ENCODE measurements at regions not wholly inside any gene's neighbourhood (a gene's known extent, or its start where the extent isn't known, plus 50 kb on each side); places are given as distances from the start of the nearest gene placed in this dataset.
"Not testable (repeated sequence)": the region's sequence is repeated elsewhere in the genome, so short reads cannot be mapped to it uniquely, and the experiment has no call there.

- DNase-seq: no peak
Observed at GRCh38 chr11:25775603-25776002, 556.3 kb upstream of the ANO3 start.

- no peak for DNase-seq
Observed at GRCh38 chr11:25776238-25776637, 555.7 kb upstream of the ANO3 start.

- DNase-seq: no peak
Observed at GRCh38 chr11:25777343-25777742, 554.6 kb upstream of the ANO3 start.

- DNase-seq: no peak
Observed at GRCh38 chr11:25779033-25779432, 552.9 kb upstream of the ANO3 start.

- no peak for DNase-seq
Observed at GRCh38 chr11:25787416-25787815, 544.5 kb upstream of the ANO3 start.

- no peak for DNase-seq
Observed at GRCh38 chr11:25790396-25790795, 541.5 kb upstream of the ANO3 start.

- no peak for DNase-seq
Observed at GRCh38 chr11:25793637-25794036, 538.3 kb upstream of the ANO3 start.

GRCh38 chr11:25794804-25795203 lies 537.1 kb upstream of the ANO3 start:
- DNase-seq: no peak

GRCh38 chr11:25816411-25816810 lies 515.5 kb upstream of the ANO3 start:
- DNase-seq: no peak

GRCh38 chr11:25824688-25825087 lies 507.2 kb upstream of the ANO3 start:
- DNase-seq: no peak

GRCh38 chr11:25831485-25831884 lies 500.4 kb upstream of the ANO3 start:
- not testable (repeated sequence) for DNase-seq

GRCh38 chr11:25838918-25839625 lies 492.9 kb upstream of the ANO3 start:
- DNase-seq: no peak

- DNase-seq: no peak
Observed at GRCh38 chr11:25844811-25845210, 487.1 kb upstream of the ANO3 start.

GRCh38 chr11:25855916-25856315 lies 476.0 kb upstream of the ANO3 start:
- DNase-seq: no peak

- no peak for DNase-seq
Observed at GRCh38 chr11:25859776-25860175, 472.2 kb upstream of the ANO3 start.

GRCh38 chr11:25860677-25861450 lies 471.1 kb upstream of the ANO3 start:
- no peak for DNase-seq

GRCh38 chr11:25862159-25862558 lies 469.8 kb upstream of the ANO3 start:
- no peak for DNase-seq

GRCh38 chr11:25863986-25864385 lies 467.9 kb upstream of the ANO3 start:
- DNase-seq: no peak

- DNase-seq: no peak
Observed at GRCh38 chr11:25876456-25876965, 455.4 kb upstream of the ANO3 start.

GRCh38 chr11:25886036-25886435 lies 445.9 kb upstream of the ANO3 start:
- DNase-seq: no peak

- no peak for DNase-seq
Observed at GRCh38 chr11:25890626-25891260, 441.2 kb upstream of the ANO3 start.

GRCh38 chr11:25891960-25892359 lies 440.0 kb upstream of the ANO3 start:
- no peak for DNase-seq

- DNase-seq: no peak
Observed at GRCh38 chr11:25899617-25900160, 432.2 kb upstream of the ANO3 start.

- DNase-seq: no peak
Observed at GRCh38 chr11:25900814-25901213, 431.1 kb upstream of the ANO3 start.
